Neural crest cell (in vitro differentiated cells): ENCODE measurements at regions not wholly inside any gene's neighbourhood (a gene's known extent, or its start where the extent isn't known, plus 50 kb on each side); places are given as distances from the start of the nearest gene placed in this dataset.
"Not testable (repeated sequence)": the region's sequence is repeated elsewhere in the genome, so short reads cannot be mapped to it uniquely, and the experiment has no call there.

Experiments
- DNase-seq: peaks from one replicate; pipeline ENCODE4 v3.0.0; 2021; ENCODE audit warnings: low read depth, mixed read lengths, low spot score
- H3K27ac Mint-ChIP-seq: one replicate; pipeline ENCODE4 v1.8.0; 2021; ENCODE audit warnings: mild to moderate bottlenecking, mixed read lengths; ENCODE audit not compliant: unreplicated experiment
- H3K27me3 Mint-ChIP-seq: 2 replicates; pipeline ENCODE4 v1.8.0; 2021; ENCODE audit warnings: low read depth, mild to moderate bottlenecking, mixed read lengths
- H3K36me3 Mint-ChIP-seq: 2 replicates; pipeline ENCODE4 v1.8.0; 2021; ENCODE audit warnings: low read depth, mild to moderate bottlenecking, mixed read lengths
- H3K4me1 Mint-ChIP-seq: 2 replicates; pipeline ENCODE4 v1.8.0; 2021; ENCODE audit warnings: mixed read lengths
- H3K4me3 Mint-ChIP-seq: one replicate; pipeline ENCODE4 v1.8.0; 2021; ENCODE audit warnings: mild to moderate bottlenecking, mixed read lengths
- H3K9me3 Mint-ChIP-seq: 2 replicates; pipeline ENCODE4 v1.8.0; 2021; ENCODE audit warnings: mixed read lengths
- CTCF ChIP-seq: fragments of 200-600 bp; sonication (generic); conservative IDR thresholded peaks from 2 replicates; pipeline ENCODE4 v1.5.0; 2021; ENCODE audit warnings: antibody characterized with exemption, mild to moderate bottlenecking

- H3K27me3 Mint-ChIP-seq = no peaks in the 10 kb centered on the region
- no peak for DNase-seq
- H3K4me1 Mint-ChIP-seq = no peaks in the 10 kb centered on the region
- no peaks in the 10 kb centered on the region for H3K9me3 Mint-ChIP-seq
- H3K4me3 Mint-ChIP-seq = no peak overlapping the region
- no peaks in the 10 kb centered on the region for H3K36me3 Mint-ChIP-seq
- no peak for TF ChIP-seq CTCF
- H3K27ac Mint-ChIP-seq = no peak overlapping the region
Measured at GRCh38 chr3:82561784-82562183, 800.3 kb upstream of the GBE1 start.

DNA sequence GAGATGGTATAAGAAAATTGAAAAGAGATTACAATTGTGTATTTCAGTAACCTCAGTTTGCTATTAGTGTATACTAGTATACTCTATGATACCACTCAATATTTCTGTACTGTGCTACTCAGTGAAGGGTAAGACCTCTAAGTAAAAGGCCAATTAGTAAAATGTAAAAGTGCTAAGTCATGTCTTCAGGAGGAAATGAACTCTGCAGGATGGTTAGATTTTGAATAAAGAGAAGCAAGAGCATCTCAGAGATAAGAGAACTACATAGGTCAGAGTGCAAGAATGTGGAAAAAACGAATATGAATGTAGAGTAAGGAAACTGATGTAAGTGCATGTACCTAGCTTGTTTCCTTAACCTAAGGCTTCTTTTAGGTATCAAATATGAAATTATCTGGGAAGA lies 796.6 kb upstream of the GBE1 start:
- Mint-ChIP-seq H3K4me1 (no peaks in the 10 kb centered on the region), H3K9me3 (no peaks in the 10 kb centered on the region), H3K27ac (no peak overlapping the region), H3K36me3 (no peaks in the 10 kb centered on the region), H3K4me3 (no peak overlapping the region), H3K27me3 (no peaks in the 10 kb centered on the region)
- DNase-seq = no peak
- TF ChIP-seq CTCF = no peak

GRCh38 chr3:82556113-82556512 lies 794.7 kb upstream of the GBE1 start:
- no peak for DNase-seq
- Mint-ChIP-seq H3K9me3 (peaks cover 2% of the 10 kb centered on the region), H3K4me3 (no peak overlapping the region), H3K36me3 (no peaks in the 10 kb centered on the region), H3K4me1 (no peaks in the 10 kb centered on the region), H3K27ac (no peak overlapping the region), H3K27me3 (no peaks in the 10 kb centered on the region)
- TF ChIP-seq CTCF = no peak

DNA sequence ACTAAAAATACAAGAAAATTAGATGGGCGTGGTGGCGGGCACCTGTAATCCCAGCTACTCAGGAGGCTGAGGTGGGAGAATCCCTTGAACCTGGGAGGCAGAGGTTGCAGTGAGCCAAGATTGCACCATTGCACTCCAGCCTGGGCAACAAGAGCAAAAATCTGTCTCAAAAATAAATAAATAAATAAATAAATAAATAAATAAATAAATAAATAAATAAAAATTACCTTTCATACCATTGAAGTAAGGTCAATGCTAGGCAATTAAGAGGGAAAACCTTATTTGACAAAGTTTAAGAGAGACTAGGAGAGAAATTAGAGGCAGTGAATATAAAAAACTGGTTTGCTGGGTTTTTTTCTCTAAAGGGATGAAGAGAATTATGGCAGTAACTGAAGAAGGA lies 781.1 kb upstream of the GBE1 start:
- H3K27me3 Mint-ChIP-seq, H3K27ac Mint-ChIP-seq: not testable (repeated sequence)

DNA sequence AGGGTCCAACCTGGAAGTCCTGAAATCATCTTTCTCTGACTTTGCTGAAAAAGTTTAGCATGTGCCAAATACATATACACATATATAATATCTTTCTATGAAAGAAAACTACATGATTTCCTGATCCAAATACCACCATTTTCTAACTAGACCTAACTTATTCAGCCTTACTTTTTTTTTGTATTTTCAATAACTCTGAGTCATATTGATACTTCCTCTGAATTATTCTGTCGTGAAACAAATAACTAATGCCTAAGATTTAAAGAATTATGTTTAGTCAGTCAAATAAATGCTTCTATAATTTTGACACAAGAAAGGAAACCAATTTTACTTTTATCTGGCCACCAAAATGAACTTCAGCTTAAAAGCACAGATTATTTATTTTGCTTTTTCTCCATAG lies 760.2 kb upstream of the GBE1 start:
- Mint-ChIP-seq H3K36me3 (no peaks in the 10 kb centered on the region), H3K9me3 (peaks cover 5% of the 10 kb centered on the region), H3K4me1 (no peaks in the 10 kb centered on the region), H3K27ac (no peak overlapping the region), H3K4me3 (no peak overlapping the region), H3K27me3 (no peaks in the 10 kb centered on the region)
- no peak for DNase-seq
- TF ChIP-seq CTCF = no peak

More for the DNA sequence above, 781.1 kb upstream of the GBE1 start:
- not testable (repeated sequence) for H3K9me3 Mint-ChIP-seq, H3K4me3 Mint-ChIP-seq, H3K4me1 Mint-ChIP-seq, H3K36me3 Mint-ChIP-seq, DNase-seq

DNA sequence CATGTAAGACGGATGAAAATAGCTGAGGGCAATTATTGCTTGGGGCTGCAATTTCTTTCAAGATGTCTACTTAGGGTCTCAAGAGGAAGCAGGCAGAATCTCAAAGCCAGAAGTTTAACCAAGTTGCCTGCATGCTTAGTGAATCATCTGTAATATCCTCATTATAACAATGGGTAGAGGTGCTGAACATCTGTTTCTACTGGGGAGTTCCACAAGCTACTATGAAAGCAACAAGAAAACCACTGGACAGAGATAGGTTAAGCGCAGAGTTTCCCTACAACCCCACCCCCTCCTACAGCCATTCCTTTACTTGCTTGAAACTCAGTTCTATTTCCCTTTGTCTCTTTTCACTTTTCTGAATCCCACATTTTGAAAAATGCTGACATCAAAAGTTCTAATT lies 759.4 kb upstream of the GBE1 start:
- no peak overlapping the region for H3K27ac Mint-ChIP-seq
- no peak for DNase-seq
- H3K27me3 Mint-ChIP-seq = no peaks in the 10 kb centered on the region
- peaks cover 10% of the 10 kb centered on the region for H3K9me3 Mint-ChIP-seq
- H3K36me3 Mint-ChIP-seq = no peaks in the 10 kb centered on the region
- H3K4me1 Mint-ChIP-seq = no peaks in the 10 kb centered on the region
- H3K4me3 Mint-ChIP-seq = no peak overlapping the region
- TF ChIP-seq CTCF = no peak
